SK-N-SH (cell line): ENCODE measurements at regions not wholly inside any gene's neighbourhood (a gene's known extent, or its start where the extent isn't known, plus 50 kb on each side); places are given as distances from the start of the nearest gene placed in this dataset.

ENCODE experiments used
- CTCF ChIA-PET: fragments of 300-600, 350-600 bp; formaldehyde crosslinking; extraction: SDS; loops from one replicate; lab custom pipeline; 2021; lab: Yijun Ruan, JAX
- POLR2A ChIA-PET: fragments of 350-600 bp; sonication (Branson Sonifier 250); formaldehyde crosslinking; extraction: SDS; loops from one replicate; lab custom pipeline; 2020; ENCODE audit warnings: antibody characterized with exemption, inconsistent platforms; lab: Yijun Ruan, JAX
- DNase-seq: peaks from one replicate; pipeline ENCODE4 v3.0.0; 2012
- H2AFZ ChIP-seq: fragments of 200-600 bp; sonication (generic); 2 replicates; pipeline ENCODE4 v1.8.1; 2016; ENCODE audit warnings: antibody characterized with exemption, mild to moderate bottlenecking, low read depth
- H3F3A ChIP-seq: fragments of 200-600 bp; sonication (generic); replicated peaks from 2 replicates; pipeline ENCODE3; 2016; ENCODE audit warnings: antibody characterized with exemption, mild to moderate bottlenecking; ENCODE audit not compliant: insufficient read depth
- H3K27ac ChIP-seq, 2 experiments: fragments of 200-500 bp in 1 of 2; fragments of 200-600 bp in 1 of 2; sonication (Bioruptor generic) in 1 of 2; sonication (generic), shearing (Covaris generic) in 1 of 2; 2 replicates each; pipeline versions ENCODE4 v1.5.1 to v1.6.1; 2014 to 2016; ENCODE audit warnings: low read depth in 2 of 2, inconsistent platforms in 1 of 2, low read length in 1 of 2, mild to moderate bottlenecking in 1 of 2, mixed read lengths in 1 of 2
- H3K27me3 ChIP-seq: fragments of 200-600 bp; sonication (generic), shearing (Covaris generic); 2 replicates; pipeline ENCODE4 v1.6.1; 2016; ENCODE audit warnings: mixed run types; ENCODE audit not compliant: insufficient read depth
- H3K36me3 ChIP-seq, 2 experiments: fragments of 200-500 bp in 1 of 2; fragments of 200-600 bp in 1 of 2; sonication (Bioruptor generic) in 1 of 2; sonication (generic) in 1 of 2; replicated peaks in 1 of 2; 2 replicates each; pipeline versions ENCODE3 to v1.5.1; 2014 to 2016; ENCODE audit warnings: low read length in 1 of 2, mild to moderate bottlenecking in 1 of 2; ENCODE audit not compliant: insufficient read depth in 2 of 2, control insufficient read depth in 1 of 2
- H3K4me1 ChIP-seq, 2 experiments: fragments of 200-500 bp in 1 of 2; fragments of 200-600 bp in 1 of 2; sonication (Bioruptor generic) in 1 of 2; sonication (generic), shearing (Covaris generic) in 1 of 2; 2 replicates each; pipeline versions ENCODE4 v1.5.1 to v1.6.1; 2014 to 2016; ENCODE audit warnings: low read depth in 1 of 2, low read length in 1 of 2, mixed run types in 1 of 2; ENCODE audit not compliant: insufficient read depth in 2 of 2, control insufficient read depth in 1 of 2
- H3K4me2 ChIP-seq: fragments of 200-600 bp; sonication (generic), shearing (Covaris generic); 2 replicates; pipeline ENCODE4 v1.6.1; 2017; ENCODE audit warnings: mixed run types
- H3K4me3 ChIP-seq, 2 experiments: fragments of 200-500 bp in 1 of 2; fragments of 200-600 bp in 1 of 2; sonication (Bioruptor generic) in 1 of 2; sonication (generic), shearing (Covaris generic) in 1 of 2; 2 replicates each; pipeline versions ENCODE4 v1.5.1 to v1.8.1; 2014 to 2016; ENCODE audit warnings: low read depth in 2 of 2, inconsistent platforms in 1 of 2, low read length in 1 of 2, mild to moderate bottlenecking in 1 of 2, mixed read lengths in 1 of 2, moderate library complexity in 1 of 2
- H3K79me2 ChIP-seq: fragments of 200-600 bp; sonication (generic); 2 replicates; pipeline ENCODE4 v1.8.1; 2017; ENCODE audit warnings: mild to moderate bottlenecking; ENCODE audit not compliant: insufficient read depth
- H3K9ac ChIP-seq: fragments of 200-600 bp; sonication (generic); 2 replicates; pipeline ENCODE4 v1.6.1; 2017; ENCODE audit warnings: mixed run types
- H3K9me2 ChIP-seq: fragments of 200-600 bp; sonication (generic); 2 replicates; pipeline ENCODE4 v1.6.1; 2017; ENCODE audit warnings: mixed run types
- H3K9me3 ChIP-seq: fragments of 200-600 bp; sonication (generic); 2 replicates; pipeline ENCODE4 v1.6.1; 2017; ENCODE audit warnings: mixed run types, mild to moderate bottlenecking, moderate library complexity
- H4K20me1 ChIP-seq: fragments of 200-600 bp; sonication (generic); 2 replicates; pipeline ENCODE4 v1.6.1; 2017; ENCODE audit warnings: mild to moderate bottlenecking, mixed run types; ENCODE audit not compliant: insufficient read depth
- EP300 ChIP-seq, 2 experiments: IDR thresholded peaks; 2 replicates each; pipeline versions ENCODE4 v1.4.0 to v1.6.1; 2012; ENCODE audit warnings: borderline replicate concordance in 1 of 2, low read depth in 1 of 2, low read length in 1 of 2
- FOSL2 ChIP-seq: IDR thresholded peaks from 2 replicates; pipeline ENCODE4 v1.4.0; 2012; ENCODE audit warnings: low read depth, mild to moderate bottlenecking, moderate library complexity, borderline replicate concordance
- FOXM1 ChIP-seq: IDR thresholded peaks from 2 replicates; pipeline ENCODE4 v1.4.0; 2012; ENCODE audit warnings: low read depth, mild to moderate bottlenecking
- GABPA ChIP-seq: IDR thresholded peaks from 2 replicates; pipeline ENCODE4 v1.4.0; 2012; ENCODE audit warnings: low read depth, mild to moderate bottlenecking
- GATA2 ChIP-seq: sonication (generic); formaldehyde crosslinking; IDR thresholded peaks from 2 replicates; pipeline ENCODE4 v1.5.0; 2020; ENCODE audit warnings: mild to moderate bottlenecking, missing genetic modification reagents
- JUND ChIP-seq: IDR thresholded peaks from 2 replicates; pipeline ENCODE4 v1.4.0; 2012
- MEF2A ChIP-seq: IDR thresholded peaks from 2 replicates; pipeline ENCODE4 v1.4.0; 2012; ENCODE audit warnings: low read depth, borderline replicate concordance
- MXI1 ChIP-seq: IDR thresholded peaks from 2 replicates; pipeline ENCODE4 v1.6.1; 2012; ENCODE audit warnings: mild to moderate bottlenecking, low read depth, low read length, improper control_type of control experiment
- POLR2AphosphoS5 ChIP-seq: IDR thresholded peaks from 2 replicates; pipeline ENCODE4 v1.6.1; 2012; ENCODE audit warnings: low read depth, low read length
- RAD21 ChIP-seq: IDR thresholded peaks from 2 replicates; pipeline ENCODE4 v1.6.1; 2012; ENCODE audit warnings: mild to moderate bottlenecking, low read length
- RFX5 ChIP-seq: IDR thresholded peaks from 2 replicates; pipeline ENCODE4 v1.6.1; 2012; ENCODE audit warnings: mild to moderate bottlenecking, improper control_type of control experiment, low read length
- SMC3 ChIP-seq: IDR thresholded peaks from 2 replicates; pipeline ENCODE4 v1.6.1; 2012; ENCODE audit warnings: low read depth, low read length, improper control_type of control experiment
- YY1 ChIP-seq: IDR thresholded peaks from 2 replicates; pipeline ENCODE4 v1.4.0; 2012; ENCODE audit warnings: low read depth, mild to moderate bottlenecking
- WGBS: methylation state at CpG from one replicate; pipeline ENCODE4 v1.1.6; 2017; ENCODE audit warnings: low lambda C conversion rate; 5-methylcytosine and 5-hydroxymethylcytosine counted together
- TF ChIP-seq, protein P1 (sequence below): IDR thresholded peaks from 2 replicates; pipeline ENCODE4 v1.4.0; 2012; ENCODE audit warnings: low read depth, borderline replicate concordance
- TF ChIP-seq, protein P2 (sequence below): IDR thresholded peaks from 2 replicates; pipeline ENCODE4; 2012
- TF ChIP-seq, protein P3 (sequence below): IDR thresholded peaks from 2 replicates; pipeline ENCODE4 v1.4.0; 2012; ENCODE audit warnings: low read depth
- TF ChIP-seq, protein P4 (sequence below): fragments of 150-350 bp; IDR thresholded peaks from 2 replicates; pipeline ENCODE4 v1.6.1; 2016; ENCODE audit warnings: mild to moderate bottlenecking, low read depth, low read length
- TF ChIP-seq, protein P5 (sequence below): IDR thresholded peaks from 2 replicates; pipeline ENCODE4 v1.4.0; 2012; ENCODE audit warnings: low read depth, borderline replicate concordance
- TF ChIP-seq, protein P6 (sequence below): fragments of 200-600 bp; sonication (generic); IDR thresholded peaks from 2 replicates; pipeline ENCODE4 v1.6.1; 2017; ENCODE audit warnings: antibody characterized with exemption, mild to moderate bottlenecking, moderate library complexity

DNA sequence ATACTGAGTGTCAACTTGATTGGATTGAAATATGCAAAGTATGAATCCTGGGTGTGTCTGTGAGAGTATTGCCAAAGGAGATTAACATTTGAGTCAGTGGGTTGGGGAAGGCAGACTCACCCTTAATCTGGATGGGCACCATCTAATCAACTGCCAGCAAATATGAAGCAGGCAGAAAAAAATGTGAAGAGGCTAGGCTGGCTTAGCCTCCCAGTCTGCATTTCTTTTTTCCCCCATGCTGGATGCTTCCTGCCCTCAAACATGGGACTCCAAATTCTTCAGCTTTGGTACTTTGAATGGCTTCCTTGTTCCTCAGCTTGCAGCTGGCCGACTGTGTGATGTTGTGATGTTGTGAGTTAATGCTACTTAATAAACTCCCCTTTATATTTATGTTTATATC is 577.4 kb downstream of the CPS1 start:
- H2AFZ ChIP-seq: no peak overlapping the region

DNA sequence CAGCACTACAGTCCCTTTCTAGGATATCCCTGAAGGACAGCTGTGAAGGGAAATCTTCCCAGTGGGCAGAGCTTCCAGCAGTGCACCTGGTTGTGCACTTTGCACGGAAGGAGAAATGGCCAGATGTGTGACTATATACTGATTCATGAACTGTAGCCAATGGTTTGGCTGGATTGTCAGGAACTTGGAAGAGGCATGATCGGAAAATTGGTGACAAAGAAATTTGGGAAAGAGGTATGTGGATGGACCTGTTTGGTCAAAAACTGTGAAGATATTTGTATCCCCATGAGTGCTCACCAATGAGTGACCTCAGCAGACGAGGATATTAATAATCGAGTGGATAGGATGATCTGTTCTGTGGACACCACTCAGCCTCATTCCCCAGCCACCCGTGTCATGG is 582.2 kb downstream of the CPS1 start:
- H3K4me2 ChIP-seq: no peak overlapping the region
- no peaks in the 10 kb centered on the region for H3K9me3 ChIP-seq
- H3K4me1 ChIP-seq: no peaks in the 10 kb centered on the region
- no peak overlapping the region for H3K9ac ChIP-seq
- no peak for TF ChIP-seq FOXM1
- TF ChIP-seq MXI1: no peak
- TF ChIP-seq RAD21: no peak
- TF ChIP-seq GATA2: no peak
- no peak for TF ChIP-seq MEF2A
- no peak for TF ChIP-seq SMC3
- no peak for TF ChIP-seq POLR2AphosphoS5
- TF ChIP-seq, protein P1, sequence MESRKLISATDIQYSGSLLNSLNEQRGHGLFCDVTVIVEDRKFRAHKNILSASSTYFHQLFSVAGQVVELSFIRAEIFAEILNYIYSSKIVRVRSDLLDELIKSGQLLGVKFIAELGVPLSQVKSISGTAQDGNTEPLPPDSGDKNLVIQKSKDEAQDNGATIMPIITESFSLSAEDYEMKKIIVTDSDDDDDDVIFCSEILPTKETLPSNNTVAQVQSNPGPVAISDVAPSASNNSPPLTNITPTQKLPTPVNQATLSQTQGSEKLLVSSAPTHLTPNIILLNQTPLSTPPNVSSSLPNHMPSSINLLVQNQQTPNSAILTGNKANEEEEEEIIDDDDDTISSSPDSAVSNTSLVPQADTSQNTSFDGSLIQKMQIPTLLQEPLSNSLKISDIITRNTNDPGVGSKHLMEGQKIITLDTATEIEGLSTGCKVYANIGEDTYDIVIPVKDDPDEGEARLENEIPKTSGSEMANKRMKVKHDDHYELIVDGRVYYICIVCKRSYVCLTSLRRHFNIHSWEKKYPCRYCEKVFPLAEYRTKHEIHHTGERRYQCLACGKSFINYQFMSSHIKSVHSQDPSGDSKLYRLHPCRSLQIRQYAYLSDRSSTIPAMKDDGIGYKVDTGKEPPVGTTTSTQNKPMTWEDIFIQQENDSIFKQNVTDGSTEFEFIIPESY: no peak
- TF ChIP-seq, protein P2, sequence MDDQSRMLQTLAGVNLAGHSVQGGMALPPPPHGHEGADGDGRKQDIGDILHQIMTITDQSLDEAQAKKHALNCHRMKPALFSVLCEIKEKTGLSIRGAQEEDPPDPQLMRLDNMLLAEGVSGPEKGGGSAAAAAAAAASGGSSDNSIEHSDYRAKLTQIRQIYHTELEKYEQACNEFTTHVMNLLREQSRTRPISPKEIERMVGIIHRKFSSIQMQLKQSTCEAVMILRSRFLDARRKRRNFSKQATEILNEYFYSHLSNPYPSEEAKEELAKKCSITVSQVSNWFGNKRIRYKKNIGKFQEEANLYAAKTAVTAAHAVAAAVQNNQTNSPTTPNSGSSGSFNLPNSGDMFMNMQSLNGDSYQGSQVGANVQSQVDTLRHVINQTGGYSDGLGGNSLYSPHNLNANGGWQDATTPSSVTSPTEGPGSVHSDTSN: no peak
- TF ChIP-seq, protein P3, sequence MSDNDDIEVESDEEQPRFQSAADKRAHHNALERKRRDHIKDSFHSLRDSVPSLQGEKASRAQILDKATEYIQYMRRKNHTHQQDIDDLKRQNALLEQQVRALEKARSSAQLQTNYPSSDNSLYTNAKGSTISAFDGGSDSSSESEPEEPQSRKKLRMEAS: no peak
- TF ChIP-seq RFX5: no peak
- TF ChIP-seq, protein P4, sequence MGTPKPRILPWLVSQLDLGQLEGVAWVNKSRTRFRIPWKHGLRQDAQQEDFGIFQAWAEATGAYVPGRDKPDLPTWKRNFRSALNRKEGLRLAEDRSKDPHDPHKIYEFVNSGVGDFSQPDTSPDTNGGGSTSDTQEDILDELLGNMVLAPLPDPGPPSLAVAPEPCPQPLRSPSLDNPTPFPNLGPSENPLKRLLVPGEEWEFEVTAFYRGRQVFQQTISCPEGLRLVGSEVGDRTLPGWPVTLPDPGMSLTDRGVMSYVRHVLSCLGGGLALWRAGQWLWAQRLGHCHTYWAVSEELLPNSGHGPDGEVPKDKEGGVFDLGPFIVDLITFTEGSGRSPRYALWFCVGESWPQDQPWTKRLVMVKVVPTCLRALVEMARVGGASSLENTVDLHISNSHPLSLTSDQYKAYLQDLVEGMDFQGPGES: no peak
- no peak for TF ChIP-seq YY1
- no peak for TF ChIP-seq JUND
- TF ChIP-seq GABPA: no peak
- no peak for TF ChIP-seq FOSL2
- TF ChIP-seq EP300 (IDR thresholded peaks at IDR 0.05; ENCODE audit: borderline replicate concordance in 1 of 2, low read depth in 1 of 2, low read length in 1 of 2): no peak
- TF ChIP-seq, protein P5, sequence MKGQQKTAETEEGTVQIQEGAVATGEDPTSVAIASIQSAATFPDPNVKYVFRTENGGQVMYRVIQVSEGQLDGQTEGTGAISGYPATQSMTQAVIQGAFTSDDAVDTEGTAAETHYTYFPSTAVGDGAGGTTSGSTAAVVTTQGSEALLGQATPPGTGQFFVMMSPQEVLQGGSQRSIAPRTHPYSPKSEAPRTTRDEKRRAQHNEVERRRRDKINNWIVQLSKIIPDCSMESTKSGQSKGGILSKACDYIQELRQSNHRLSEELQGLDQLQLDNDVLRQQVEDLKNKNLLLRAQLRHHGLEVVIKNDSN: no peak
- no peaks in the 10 kb centered on the region for H3F3A ChIP-seq
- ChIA-PET POLR2A (no interaction called here), CTCF (no interaction called here)
- no peaks in the 10 kb centered on the region for H3K79me2 ChIP-seq
- H3K27me3 ChIP-seq: no peaks in the 10 kb centered on the region
- no peak overlapping the region for H3K4me3 ChIP-seq
- DNase-seq: no peak
- H4K20me1 ChIP-seq: no peaks in the 10 kb centered on the region
- no peak overlapping the region for H3K27ac ChIP-seq
- no peak overlapping the region for H2AFZ ChIP-seq
- no peaks in the 10 kb centered on the region for H3K36me3 ChIP-seq
- no peaks in the 10 kb centered on the region for H3K9me2 ChIP-seq
- 43% methylated on average over 4 of the region's 5 CpGs for WGBS

More for the DNA sequence above, 577.4 kb downstream of the CPS1 start:
- H3K4me1 ChIP-seq: peaks cover 0 to 4% of the 10 kb centered on the region in 2 experiments; a peak in 2 of 4 replicates
- no peaks in the 10 kb centered on the region for H3K36me3 ChIP-seq
- ChIA-PET CTCF (no interaction called here), POLR2A (no interaction called here)
- no peaks in the 10 kb centered on the region for H3K9me3 ChIP-seq
- no peaks in the 10 kb centered on the region for H3K27me3 ChIP-seq
- H3K79me2 ChIP-seq: no peaks in the 10 kb centered on the region
- H3K9me2 ChIP-seq: no peaks in the 10 kb centered on the region
- DNase-seq: no peak
- no peak overlapping the region for H3K27ac ChIP-seq
- 46% methylated on average over 1 of the region's 1 CpG for WGBS
- H3F3A ChIP-seq: no peaks in the 10 kb centered on the region
- no peaks in the 10 kb centered on the region for H4K20me1 ChIP-seq
- H3K4me3 ChIP-seq: no peak overlapping the region
- H3K4me2 ChIP-seq: no peak overlapping the region
- TF ChIP-seq, protein P6, sequence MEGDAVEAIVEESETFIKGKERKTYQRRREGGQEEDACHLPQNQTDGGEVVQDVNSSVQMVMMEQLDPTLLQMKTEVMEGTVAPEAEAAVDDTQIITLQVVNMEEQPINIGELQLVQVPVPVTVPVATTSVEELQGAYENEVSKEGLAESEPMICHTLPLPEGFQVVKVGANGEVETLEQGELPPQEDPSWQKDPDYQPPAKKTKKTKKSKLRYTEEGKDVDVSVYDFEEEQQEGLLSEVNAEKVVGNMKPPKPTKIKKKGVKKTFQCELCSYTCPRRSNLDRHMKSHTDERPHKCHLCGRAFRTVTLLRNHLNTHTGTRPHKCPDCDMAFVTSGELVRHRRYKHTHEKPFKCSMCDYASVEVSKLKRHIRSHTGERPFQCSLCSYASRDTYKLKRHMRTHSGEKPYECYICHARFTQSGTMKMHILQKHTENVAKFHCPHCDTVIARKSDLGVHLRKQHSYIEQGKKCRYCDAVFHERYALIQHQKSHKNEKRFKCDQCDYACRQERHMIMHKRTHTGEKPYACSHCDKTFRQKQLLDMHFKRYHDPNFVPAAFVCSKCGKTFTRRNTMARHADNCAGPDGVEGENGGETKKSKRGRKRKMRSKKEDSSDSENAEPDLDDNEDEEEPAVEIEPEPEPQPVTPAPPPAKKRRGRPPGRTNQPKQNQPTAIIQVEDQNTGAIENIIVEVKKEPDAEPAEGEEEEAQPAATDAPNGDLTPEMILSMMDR: no peak
- TF ChIP-seq SMC3 (no peak), MXI1 (no peak), YY1 (no peak)
- TF ChIP-seq, protein P3: no peak
- no peak overlapping the region for H3K9ac ChIP-seq
